Hindlimb muscle (tissue), 1 donor: ENCODE measurements at regions not wholly inside any gene's neighbourhood (a gene's known extent, or its start where the extent isn't known, plus 50 kb on each side); places are given as distances from the start of the nearest gene placed in this dataset.

Experiments used
- DNase-seq: peaks from one replicate; pipeline ENCODE4 v3.0.0-alpha.2; 2013

GRCh38 chr9:20291201-20291600 is 331.1 kb downstream of the MLLT3 start:
- DNase-seq, result no peak

GRCh38 chr9:20290257-20290656 is 332.0 kb downstream of the MLLT3 start:
- peak; percentile 29 for DNase-seq

- DNase-seq, result no peak
Observed at GRCh38 chr9:20289423-20290010, 332.8 kb downstream of the MLLT3 start.

- DNase-seq, result no peak
Observed at GRCh38 chr9:20286969-20287368, 335.3 kb downstream of the MLLT3 start.

GRCh38 chr9:20286154-20286700 is 336.1 kb downstream of the MLLT3 start:
- no peak for DNase-seq

- DNase-seq, result no peak
Observed at GRCh38 chr9:20284601-20285289, 337.6 kb downstream of the MLLT3 start.

GRCh38 chr9:20280330-20280729 is 342.0 kb downstream of the MLLT3 start:
- no peak for DNase-seq

- no peak for DNase-seq
Observed at GRCh38 chr9:20276762-20277161, 345.5 kb downstream of the MLLT3 start.

GRCh38 chr9:20271723-20272122 is 350.6 kb downstream of the MLLT3 start:
- no peak for DNase-seq

GRCh38 chr9:20271096-20271495 is 351.2 kb downstream of the MLLT3 start:
- DNase-seq, result no peak

- no peak for DNase-seq
Observed at GRCh38 chr9:20270161-20270560, 352.1 kb downstream of the MLLT3 start.

- no peak for DNase-seq
Observed at GRCh38 chr9:20269620-20270019, 352.7 kb downstream of the MLLT3 start.

GRCh38 chr9:20264896-20265295 is 357.4 kb downstream of the MLLT3 start:
- no peak for DNase-seq

- DNase-seq, result no peak
Observed at GRCh38 chr9:20262611-20263010, 359.7 kb downstream of the MLLT3 start.

- no peak for DNase-seq
Observed at GRCh38 chr9:20256284-20256948, 365.9 kb downstream of the MLLT3 start.

- DNase-seq, result no peak
Observed at GRCh38 chr9:20255052-20255451, 367.2 kb downstream of the MLLT3 start.

GRCh38 chr9:20253635-20254034 is 368.7 kb downstream of the MLLT3 start:
- no peak for DNase-seq

- no peak for DNase-seq
Observed at GRCh38 chr9:20252778-20253177, 369.5 kb downstream of the MLLT3 start.

GRCh38 chr9:20250791-20251190 is 371.5 kb downstream of the MLLT3 start:
- DNase-seq, result no peak

GRCh38 chr9:20244271-20244670 is 378.0 kb downstream of the MLLT3 start:
- DNase-seq, result no peak

GRCh38 chr9:20243841-20244240 is 378.5 kb downstream of the MLLT3 start:
- DNase-seq, result no peak

GRCh38 chr9:20242510-20243189 is 379.6 kb downstream of the MLLT3 start:
- no peak for DNase-seq

GRCh38 chr9:20240498-20240897 is 381.8 kb downstream of the MLLT3 start:
- no peak for DNase-seq
